ENCODE measurements at regions not wholly inside any gene's neighbourhood (a gene's known extent, or its start where the extent isn't known, plus 50 kb on each side); places are given as distances from the start of the nearest gene placed in this dataset.

DNA sequence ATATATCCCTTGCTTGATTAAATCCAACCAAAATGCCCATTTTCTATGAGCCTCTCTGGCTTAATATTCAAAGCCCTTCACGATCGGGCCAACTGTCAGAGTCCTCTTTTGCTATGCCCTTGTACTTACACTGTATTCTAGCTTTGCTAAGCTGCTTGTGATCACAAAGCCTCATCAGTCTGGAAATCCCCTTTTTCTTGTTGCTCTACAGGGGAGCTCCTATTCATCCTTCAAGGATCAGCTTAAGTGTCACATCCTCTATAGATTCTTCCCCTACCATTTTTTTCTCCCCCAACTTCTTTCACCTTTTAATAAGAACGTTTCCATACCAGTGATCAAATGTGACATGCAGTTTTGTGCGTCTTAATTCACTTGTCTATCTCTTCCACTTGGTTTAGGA is 450.4 kb upstream of the CHD1 start:
- TF ChIP-seq CTCF (IDR thresholded peaks at IDR 0.05) (no peak), EP300 (IDR thresholded peaks at IDR 0.05) (no peak), POLR2AphosphoS5 (IDR thresholded peaks at IDR 0.05) (no peak), POLR2A (IDR thresholded peaks at IDR 0.05) (no peak)
